ENCODE measurements at regions not wholly inside any gene's neighbourhood (a gene's known extent, or its start where the extent isn't known, plus 50 kb on each side); places are given as distances from the start of the nearest gene placed in this dataset.

GRCh38 chr2:167480232-167480985 is 592.1 kb downstream of the XIRP2 start:
- H3K36me3 ChIP-seq, result no peaks in the 10 kb centered on the region
- TF ChIP-seq, protein P1, sequence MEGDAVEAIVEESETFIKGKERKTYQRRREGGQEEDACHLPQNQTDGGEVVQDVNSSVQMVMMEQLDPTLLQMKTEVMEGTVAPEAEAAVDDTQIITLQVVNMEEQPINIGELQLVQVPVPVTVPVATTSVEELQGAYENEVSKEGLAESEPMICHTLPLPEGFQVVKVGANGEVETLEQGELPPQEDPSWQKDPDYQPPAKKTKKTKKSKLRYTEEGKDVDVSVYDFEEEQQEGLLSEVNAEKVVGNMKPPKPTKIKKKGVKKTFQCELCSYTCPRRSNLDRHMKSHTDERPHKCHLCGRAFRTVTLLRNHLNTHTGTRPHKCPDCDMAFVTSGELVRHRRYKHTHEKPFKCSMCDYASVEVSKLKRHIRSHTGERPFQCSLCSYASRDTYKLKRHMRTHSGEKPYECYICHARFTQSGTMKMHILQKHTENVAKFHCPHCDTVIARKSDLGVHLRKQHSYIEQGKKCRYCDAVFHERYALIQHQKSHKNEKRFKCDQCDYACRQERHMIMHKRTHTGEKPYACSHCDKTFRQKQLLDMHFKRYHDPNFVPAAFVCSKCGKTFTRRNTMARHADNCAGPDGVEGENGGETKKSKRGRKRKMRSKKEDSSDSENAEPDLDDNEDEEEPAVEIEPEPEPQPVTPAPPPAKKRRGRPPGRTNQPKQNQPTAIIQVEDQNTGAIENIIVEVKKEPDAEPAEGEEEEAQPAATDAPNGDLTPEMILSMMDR (IDR thresholded peaks at IDR 0.05), result no peak
- no peak for TF ChIP-seq POLR2A (IDR thresholded peaks at IDR 0.05)
- no peaks in the 10 kb centered on the region for H3K27me3 ChIP-seq
- intact Hi-C loops (cut with DNase I), result no loop called here
- no peaks in the 10 kb centered on the region for H3K9me3 ChIP-seq
- WGBS, 4 donors, result 77 to 83% (median 81%) methylated on average over 6 of the region's 6 CpGs
- ATAC-seq, result no peak
- no peaks in the 10 kb centered on the region for H3K4me1 ChIP-seq
- no peak for DNase-seq
- H3K4me3 ChIP-seq, result no peak overlapping the region
- H3K27ac ChIP-seq, result no peak overlapping the region

- Histone ChIP-seq H3K4me1 (no peaks in the 10 kb centered on the region), H3K27me3 (no peaks in the 10 kb centered on the region), H3K4me3 (no peak overlapping the region), H3K9me3 (no peaks in the 10 kb centered on the region), H3K27ac (no peak overlapping the region), H3K36me3 (no peaks in the 10 kb centered on the region)
- TF ChIP-seq, protein P1 (IDR thresholded peaks at IDR 0.05), result no peak
- TF ChIP-seq POLR2A (IDR thresholded peaks at IDR 0.05), result no peak
- intact Hi-C loops (cut with DNase I), result no loop called here
- ATAC-seq (no peak), DNase-seq (no peak)
- WGBS, 4 donors, result 78 to 92% (median 81%) methylated on average over 3 of the region's 3 CpGs
Observed at GRCh38 chr2:167478196-167478595, 589.9 kb downstream of the XIRP2 start.

DNA sequence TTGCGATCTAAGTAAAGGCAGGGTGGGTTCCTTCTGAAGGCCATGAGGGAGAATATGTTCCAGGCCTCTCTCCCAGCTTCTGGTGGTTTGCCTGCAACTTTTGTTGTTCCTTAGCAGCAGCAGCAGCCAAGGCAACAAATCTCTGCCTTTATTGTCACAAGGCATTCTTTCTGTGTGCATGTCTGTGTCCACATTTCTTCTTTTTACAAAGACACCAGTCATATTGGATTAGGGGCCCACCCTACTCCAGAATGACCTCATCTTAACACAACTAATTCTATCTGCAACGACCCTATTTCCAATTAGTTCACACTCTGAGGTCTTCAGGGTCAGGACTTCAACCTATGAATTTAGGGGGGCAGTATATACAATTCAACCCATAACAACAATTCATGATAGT is 587.5 kb downstream of the XIRP2 start:
- 47 to 77% (median 66%) methylated on average over 2 of the region's 2 CpGs for WGBS, 4 donors
- H3K9me3 ChIP-seq, result no peaks in the 10 kb centered on the region
- H3K36me3 ChIP-seq, result no peaks in the 10 kb centered on the region
- no peak overlapping the region for H3K4me3 ChIP-seq
- intact Hi-C loops (cut with DNase I), result no loop called here
- DNase-seq, result no peak
- no peak for TF ChIP-seq POLR2A (IDR thresholded peaks at IDR 0.05)
- TF ChIP-seq, protein P1 (IDR thresholded peaks at IDR 0.05), result no peak
- H3K27me3 ChIP-seq, result no peaks in the 10 kb centered on the region
- no peak overlapping the region for H3K27ac ChIP-seq
- no peaks in the 10 kb centered on the region for H3K4me1 ChIP-seq
- no peak for ATAC-seq

GRCh38 chr2:167471734-167472133 is 583.5 kb downstream of the XIRP2 start:
- TF ChIP-seq POLR2A (IDR thresholded peaks at IDR 0.05), result no peak
- TF ChIP-seq, protein P1 (IDR thresholded peaks at IDR 0.05), result no peak
- Histone ChIP-seq H3K4me1 (no peaks in the 10 kb centered on the region), H3K27ac (no peak overlapping the region), H3K9me3 (no peaks in the 10 kb centered on the region), H3K36me3 (no peaks in the 10 kb centered on the region), H3K27me3 (no peaks in the 10 kb centered on the region), H3K4me3 (no peak overlapping the region)
- intact Hi-C loops (cut with DNase I), result no loop called here
- DNase-seq (no peak), ATAC-seq (no peak)
